Lower lobe of right lung (tissue), 2 donors: ENCODE measurements at regions not wholly inside any gene's neighbourhood (a gene's known extent, or its start where the extent isn't known, plus 50 kb on each side); places are given as distances from the start of the nearest gene placed in this dataset.

Experiments
- ATAC-seq, 2 donors: fragments of 200-7000 bp; cut with Tn5 transposase; one replicate each; pipeline ENCODE4 v1.9.1; 2020 to 2022; ENCODE audit warnings: mild to moderate bottlenecking in 2 of 2, moderate library complexity in 2 of 2
- DNase-seq: peaks from one replicate; pipeline ENCODE4 v3.0.0-alpha.2; 2020
- H3K27ac ChIP-seq: fragments of 200-600 bp; one replicate; pipeline ENCODE4 v1.8.0; 2022
- H3K27me3 ChIP-seq: fragments of 200-600 bp; one replicate; pipeline ENCODE4 v1.8.0; 2022; ENCODE audit warnings: low read depth
- H3K36me3 ChIP-seq: fragments of 200-600 bp; one replicate; pipeline ENCODE4 v1.8.0; 2022; ENCODE audit warnings: mild to moderate bottlenecking
- H3K4me1 ChIP-seq: fragments of 200-600 bp; one replicate; pipeline ENCODE4 v1.8.0; 2022
- H3K4me3 ChIP-seq: fragments of 200-600 bp; one replicate; pipeline ENCODE4 v1.8.0; 2022; ENCODE audit warnings: mild to moderate bottlenecking
- H3K9me3 ChIP-seq: fragments of 200-600 bp; one replicate; pipeline ENCODE4 v1.8.0; 2022
- CTCF ChIP-seq: fragments of 200-600 bp; IDR thresholded peaks from one replicate; pipeline ENCODE4 v1.8.0; 2022; ENCODE audit warnings: antibody characterized with exemption, mild to moderate bottlenecking
- intact Hi-C: fragments of 100-400 bp; cut with DNase I; formaldehyde crosslinking; loops from one replicate; pipeline ENCODE4 v1.11.0; 2022
- donor health status: DM: no; HTN: yes; CAD: no; lungs with severe emphysema.

DNA sequence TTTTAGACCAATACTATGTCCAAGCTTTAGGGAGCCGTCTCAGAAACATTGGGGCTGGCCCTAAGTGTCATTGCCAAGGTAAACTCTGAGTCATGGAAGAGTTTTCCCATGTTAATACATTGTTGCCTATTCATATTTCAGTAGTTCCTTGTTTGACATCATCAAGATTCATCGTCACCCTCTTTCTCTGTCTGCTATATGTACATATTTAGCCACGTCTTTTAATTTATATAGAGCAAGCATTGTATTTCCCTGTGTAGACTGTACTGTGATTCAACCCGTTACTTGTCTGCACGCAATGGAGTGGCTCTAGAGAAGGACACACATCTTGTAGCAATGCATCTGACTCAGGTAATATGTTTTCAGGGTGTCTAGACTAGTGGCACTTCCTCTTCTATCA lies 217.9 kb upstream of the TPK1 start:
- Histone ChIP-seq H3K9me3 (no peaks in the 10 kb centered on the region), H3K27me3 (no peaks in the 10 kb centered on the region), H3K4me1 (no peaks in the 10 kb centered on the region), H3K4me3 (no peak overlapping the region), H3K36me3 (no peaks in the 10 kb centered on the region), H3K27ac (no peak overlapping the region)
- TF ChIP-seq CTCF = no peak
- intact Hi-C loops = no loop called here
- no peak for DNase-seq
- ATAC-seq = no peak

DNA sequence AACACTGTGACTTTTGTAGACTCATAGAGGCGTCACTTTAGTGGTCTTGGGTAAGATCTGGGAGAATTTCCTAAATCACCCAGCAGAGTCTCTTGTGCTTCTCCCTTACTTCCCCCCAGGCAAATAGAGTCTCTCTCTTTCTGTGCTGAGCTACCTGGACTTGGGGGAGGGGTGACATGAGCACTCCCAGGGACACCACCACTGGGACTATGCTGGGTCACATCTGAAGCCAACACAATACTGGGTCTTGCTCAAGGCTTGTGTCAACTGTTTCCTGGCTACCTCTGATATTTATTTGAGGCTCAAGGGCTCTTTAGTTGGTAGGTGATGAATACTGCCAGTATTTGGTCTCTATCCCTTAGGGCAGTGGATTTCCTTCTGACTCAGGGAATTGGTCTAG lies 214.6 kb upstream of the TPK1 start:
- Histone ChIP-seq H3K4me1 (no peaks in the 10 kb centered on the region), H3K36me3 (no peaks in the 10 kb centered on the region), H3K27ac (no peak overlapping the region), H3K9me3 (no peaks in the 10 kb centered on the region), H3K27me3 (no peaks in the 10 kb centered on the region), H3K4me3 (no peak overlapping the region)
- ATAC-seq = peak; percentile 31 to 56
- no peak for DNase-seq
- TF ChIP-seq CTCF = no peak
- intact Hi-C loops = no loop called here

DNA sequence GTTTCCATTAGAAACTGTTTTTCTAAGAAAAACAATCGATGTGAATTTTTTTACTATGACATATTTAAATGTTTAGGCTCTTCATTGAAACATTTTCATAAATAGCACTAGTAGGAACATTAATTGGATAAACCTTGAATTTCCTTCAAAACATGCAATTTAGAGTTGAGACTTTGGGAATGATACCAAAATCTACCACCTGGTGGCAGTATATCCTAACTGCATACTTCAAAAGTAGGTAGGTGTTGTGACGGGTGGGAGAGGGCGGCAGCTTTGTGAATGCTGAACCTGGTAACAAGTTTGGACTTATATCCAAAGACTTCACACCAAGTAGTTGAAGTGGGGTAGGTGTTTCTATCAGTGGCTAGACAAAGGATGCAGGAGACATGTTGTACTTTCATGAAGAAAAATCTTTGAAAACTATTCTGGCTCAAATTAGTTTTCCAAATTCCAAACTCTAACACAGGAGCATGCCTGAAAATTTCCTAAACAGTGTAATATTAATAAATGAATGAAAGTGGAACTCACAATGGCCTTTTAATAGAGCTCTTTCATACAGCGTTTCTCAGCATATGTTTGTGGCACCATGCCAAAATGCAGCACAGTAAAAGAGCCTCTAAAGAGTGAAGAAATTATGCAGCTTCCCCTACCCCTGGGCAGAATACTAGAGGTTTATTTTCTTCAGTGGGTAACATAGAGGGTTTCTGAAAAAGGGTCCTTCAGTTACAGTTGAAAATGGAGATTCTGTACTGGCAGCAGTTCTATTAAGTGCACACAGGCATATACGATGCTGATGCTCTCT lies 201.0 kb upstream of the TPK1 start:
- Histone ChIP-seq H3K36me3 (no peaks in the 10 kb centered on the region), H3K27me3 (no peaks in the 10 kb centered on the region), H3K4me1 (no peaks in the 10 kb centered on the region), H3K4me3 (no peak overlapping the region), H3K27ac (no peak overlapping the region), H3K9me3 (no peaks in the 10 kb centered on the region)
- ATAC-seq (peak; percentile 57 to 69), DNase-seq (no peak)
- peak; percentile 78 for TF ChIP-seq CTCF
- intact Hi-C loops = loop anchor here (10.0 kb wide), 1 partner anchor 1048 kb away; no protein-coding TSS in a partner anchor

DNA sequence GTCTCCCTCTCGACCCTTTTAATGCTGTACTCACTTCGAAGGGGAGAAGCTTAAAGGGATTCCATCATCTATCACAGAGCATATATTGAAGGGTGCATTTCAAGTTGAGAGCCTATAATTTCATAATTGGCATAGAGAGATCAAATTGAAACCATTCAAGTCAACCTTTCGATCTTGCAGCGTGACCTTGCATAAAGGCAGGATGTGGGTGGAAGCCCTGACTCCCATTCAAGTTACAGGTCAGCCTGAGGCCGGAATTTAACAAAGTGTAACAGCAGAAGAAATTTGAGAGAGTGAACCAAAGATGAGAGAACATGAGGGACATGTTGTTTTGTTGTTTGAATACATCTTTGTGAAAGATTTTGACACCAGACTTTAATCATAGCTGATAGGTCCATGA lies 195.3 kb upstream of the TPK1 start:
- ATAC-seq = no peak
- Histone ChIP-seq H3K4me1 (no peaks in the 10 kb centered on the region), H3K27me3 (no peaks in the 10 kb centered on the region), H3K27ac (no peak overlapping the region), H3K36me3 (no peaks in the 10 kb centered on the region), H3K4me3 (no peak overlapping the region), H3K9me3 (no peaks in the 10 kb centered on the region)
- TF ChIP-seq CTCF = no peak
- DNase-seq = no peak
- intact Hi-C loops = loop anchor here (10.0 kb wide), 1 partner anchor 1054 kb away; no protein-coding TSS in a partner anchor

GRCh38 chr7:145030754-145031153 lies 194.9 kb upstream of the TPK1 start:
- Histone ChIP-seq H3K27me3 (no peaks in the 10 kb centered on the region), H3K36me3 (no peaks in the 10 kb centered on the region), H3K9me3 (no peaks in the 10 kb centered on the region), H3K4me3 (no peak overlapping the region), H3K4me1 (no peaks in the 10 kb centered on the region), H3K27ac (no peak overlapping the region)
- ATAC-seq = no peak
- no peak for DNase-seq
- no peak for TF ChIP-seq CTCF
- intact Hi-C loops = loop anchor here (10.0 kb wide), 1 partner anchor 1054 kb away; no protein-coding TSS in a partner anchor
